ENCODE measurements at regions not wholly inside any gene's neighbourhood (a gene's known extent, or its start where the extent isn't known, plus 50 kb on each side); places are given as distances from the start of the nearest gene placed in this dataset.
"Not testable (repeated sequence)": the region's sequence is repeated elsewhere in the genome, so short reads cannot be mapped to it uniquely, and the experiment has no call there.

DNA sequence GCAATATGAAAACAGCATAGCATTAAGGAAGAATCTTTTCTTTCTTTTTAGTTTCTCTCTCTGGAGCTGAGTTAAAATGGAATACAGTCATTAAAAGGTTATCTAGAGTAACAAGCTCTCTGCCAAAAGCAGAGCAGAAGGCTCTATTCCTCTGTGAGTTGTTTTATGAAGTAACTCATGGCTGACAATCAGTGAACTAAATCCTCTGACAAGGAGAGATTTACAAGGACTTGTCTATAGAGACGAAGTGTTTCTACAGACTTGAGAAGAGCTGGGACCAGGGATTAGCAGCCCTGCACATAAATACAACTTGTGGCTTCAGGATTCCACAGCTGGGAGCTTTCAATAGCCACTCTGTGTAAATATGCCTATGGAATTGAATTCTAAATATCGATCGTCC is 192.5 kb upstream of the RAG2 start:
- DNase-seq (ENCODE audit: low read depth): no peak

DNA sequence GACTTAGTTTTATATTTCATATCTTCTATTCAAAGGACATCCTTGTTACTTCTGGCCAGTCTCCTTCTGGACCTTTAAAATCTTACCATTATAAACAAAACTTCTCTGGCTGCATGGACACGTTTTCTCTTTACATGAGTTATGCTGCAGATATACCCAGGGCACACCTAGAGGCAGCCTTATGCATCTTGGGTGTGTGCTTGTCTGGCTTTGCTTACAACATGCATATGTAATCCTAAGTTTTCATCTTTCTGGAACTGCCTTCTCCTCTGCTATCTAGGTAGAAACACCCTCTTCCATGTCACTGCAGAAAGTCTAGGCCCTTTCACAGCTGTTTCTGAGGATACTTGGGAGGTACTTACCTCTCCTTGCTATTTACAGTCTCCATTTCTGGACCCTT is 185.8 kb upstream of the RAG2 start:
- DNase-seq (ENCODE audit: low read depth): no peak

DNA sequence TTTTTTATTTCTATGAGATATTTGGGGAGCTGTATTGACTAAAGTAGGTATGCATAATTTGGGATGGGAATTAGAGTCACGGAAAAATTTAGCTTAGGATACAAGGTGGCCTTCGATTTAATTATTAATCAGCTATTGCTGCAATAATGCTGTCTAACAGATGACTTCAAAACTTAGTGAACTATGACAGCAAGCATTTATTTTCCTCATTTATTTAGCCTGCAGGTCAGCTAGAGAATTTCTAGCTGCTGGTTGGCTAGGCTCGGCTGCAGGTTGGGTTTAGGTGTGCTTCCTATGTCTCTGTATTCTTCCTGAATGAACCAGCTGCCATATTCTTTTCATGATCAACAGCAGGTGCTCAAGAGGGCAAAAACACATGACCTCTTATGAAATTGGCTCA is 181.8 kb upstream of the RAG2 start:
- DNase-seq (ENCODE audit: low read depth): no peak

- DNase-seq (ENCODE audit: low read depth): no peak
These were observed 179.3 kb upstream of the RAG2 start for GRCh38 chr11:36777311-36777710.

DNA sequence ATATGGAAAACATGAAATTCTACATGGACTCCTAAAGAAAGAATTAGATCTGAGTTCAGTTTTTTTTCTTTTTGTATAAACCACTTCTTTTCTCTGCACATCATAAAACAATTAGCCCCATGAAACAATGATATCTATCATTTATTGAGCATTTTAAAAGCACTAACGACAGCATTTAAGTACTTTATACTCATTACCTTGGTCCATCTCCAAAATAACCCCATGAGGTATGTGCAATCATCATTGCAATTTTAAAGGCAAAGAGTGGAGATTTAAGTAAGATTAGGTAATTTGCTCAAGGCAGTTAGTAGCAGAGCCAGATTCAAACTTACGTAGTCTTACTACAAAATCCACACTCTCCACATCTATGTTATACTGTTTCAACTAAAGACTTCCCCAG is 177.7 kb upstream of the RAG2 start:
- no peak for DNase-seq (ENCODE audit: low read depth)

- DNase-seq (ENCODE audit: low read depth): peak; percentile 11
These were observed 177.1 kb upstream of the RAG2 start for GRCh38 chr11:36775130-36775529.

- DNase-seq (ENCODE audit: low read depth): peak; percentile 37
These were observed 176.6 kb upstream of the RAG2 start for GRCh38 chr11:36774603-36775002.

DNA sequence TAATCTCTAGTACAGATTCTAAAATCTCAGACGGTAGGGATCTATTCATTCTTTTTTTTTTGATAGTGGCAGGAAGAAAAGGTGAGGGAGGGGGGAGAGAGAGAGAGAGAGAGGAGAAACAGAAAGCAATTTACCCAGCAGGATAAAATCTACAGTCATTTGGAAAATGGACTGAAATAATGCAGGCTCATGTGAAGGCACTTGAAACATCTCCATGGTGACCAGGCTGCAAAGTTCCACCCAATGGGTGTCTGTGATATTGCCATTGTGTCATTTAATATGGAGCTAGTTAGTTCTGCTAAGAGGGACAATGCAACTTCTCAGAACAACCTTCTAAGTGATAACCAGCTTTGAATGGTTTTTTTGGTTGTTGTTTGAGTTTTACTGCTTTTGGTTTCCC is 165.2 kb upstream of the RAG2 start:
- no peak for DNase-seq (ENCODE audit: low read depth)

DNA sequence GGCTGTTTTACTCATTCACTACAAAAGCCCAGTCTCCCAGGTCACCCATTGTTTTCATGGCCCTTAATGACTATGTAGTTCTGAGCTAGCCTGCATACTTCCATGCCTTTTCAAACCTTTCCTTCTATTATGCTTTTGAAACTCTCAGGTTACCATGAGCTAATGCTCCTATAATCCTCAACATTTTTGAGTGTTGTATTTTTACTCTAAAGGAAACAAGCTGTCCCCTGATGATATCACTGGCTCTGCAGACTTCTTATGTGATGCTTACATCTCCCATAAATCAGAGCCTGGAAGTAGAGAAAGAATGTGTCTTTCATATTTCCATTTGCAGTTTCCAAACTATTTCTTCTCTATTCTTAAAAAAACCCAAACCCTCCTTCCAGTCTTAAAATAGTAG is 159.0 kb upstream of the RAG2 start:
- no peak for DNase-seq (ENCODE audit: low read depth)

GRCh38 chr11:36753960-36754359 is 155.9 kb upstream of the RAG2 start:
- no peak for DNase-seq (ENCODE audit: low read depth)

DNA sequence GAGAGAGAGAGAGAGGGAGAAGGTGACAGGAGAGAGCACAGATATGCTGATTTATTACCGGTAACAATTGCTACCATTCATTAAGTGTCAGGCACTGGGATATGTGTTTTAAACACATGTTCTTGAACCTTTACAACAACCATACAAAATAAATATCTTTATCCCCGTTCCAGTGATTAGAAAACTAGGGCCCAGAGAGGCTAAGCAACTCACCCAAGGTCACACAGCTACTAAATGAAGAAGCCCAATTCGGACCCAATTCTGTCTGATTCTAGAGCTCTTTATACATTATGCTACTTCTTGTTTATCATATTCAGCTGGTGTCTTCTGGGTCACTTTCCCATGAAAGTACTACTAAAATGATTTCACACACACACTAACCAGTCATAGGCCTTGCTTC is 154.0 kb upstream of the RAG2 start:
- no peak for DNase-seq (ENCODE audit: low read depth)

GRCh38 chr11:36751335-36751781 is 153.3 kb upstream of the RAG2 start:
- no peak for DNase-seq (ENCODE audit: low read depth)

- no peak for DNase-seq (ENCODE audit: low read depth)
These were observed 152.3 kb upstream of the RAG2 start for GRCh38 chr11:36750349-36750748.

DNA sequence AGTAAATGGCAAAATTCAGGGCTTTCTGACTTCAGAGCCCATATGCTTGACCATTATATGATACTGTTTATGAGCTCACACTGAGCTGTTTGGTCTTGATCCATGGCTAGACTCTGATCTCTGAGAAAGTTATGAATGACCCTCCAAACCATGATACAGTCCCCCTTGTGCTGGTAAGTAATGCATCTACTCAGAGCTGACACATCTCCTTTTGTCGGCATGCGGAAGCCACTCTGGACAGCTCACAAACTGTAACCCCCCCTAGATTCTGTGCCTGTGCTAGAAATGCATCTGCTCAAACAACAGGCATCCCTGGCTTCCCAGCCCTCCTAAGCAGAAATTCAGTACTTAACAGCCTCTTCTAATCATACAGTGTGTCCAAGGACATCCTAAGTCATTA is 150.8 kb upstream of the RAG2 start:
- DNase-seq (ENCODE audit: low read depth): no peak

GRCh38 chr11:36746886-36747710 is 149.1 kb upstream of the RAG2 start:
- DNase-seq (ENCODE audit: low read depth): peak; percentile 89

- peak; percentile 63 for DNase-seq (ENCODE audit: low read depth)
These were observed 146.5 kb upstream of the RAG2 start for GRCh38 chr11:36744375-36745168.

DNA sequence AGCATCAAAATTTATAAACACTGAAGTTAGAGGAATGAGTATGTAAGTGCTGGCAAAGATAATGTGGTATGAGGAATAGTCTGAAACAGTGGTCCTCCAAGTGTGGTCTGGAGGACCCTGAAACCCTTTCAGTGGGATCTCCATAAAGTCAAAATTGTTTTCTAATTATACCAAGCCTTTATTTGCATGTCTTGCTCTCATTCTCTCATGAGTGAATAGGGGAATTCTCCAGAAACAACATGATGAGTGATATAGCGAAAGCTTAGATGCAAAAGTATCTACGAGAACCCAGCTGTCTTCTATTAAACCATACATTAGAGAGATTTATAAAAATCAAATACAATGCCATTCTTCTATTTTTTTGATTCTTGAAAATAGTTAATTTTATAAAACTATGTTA is 145.0 kb upstream of the RAG2 start:
- DNase-seq (ENCODE audit: low read depth): no peak

DNA sequence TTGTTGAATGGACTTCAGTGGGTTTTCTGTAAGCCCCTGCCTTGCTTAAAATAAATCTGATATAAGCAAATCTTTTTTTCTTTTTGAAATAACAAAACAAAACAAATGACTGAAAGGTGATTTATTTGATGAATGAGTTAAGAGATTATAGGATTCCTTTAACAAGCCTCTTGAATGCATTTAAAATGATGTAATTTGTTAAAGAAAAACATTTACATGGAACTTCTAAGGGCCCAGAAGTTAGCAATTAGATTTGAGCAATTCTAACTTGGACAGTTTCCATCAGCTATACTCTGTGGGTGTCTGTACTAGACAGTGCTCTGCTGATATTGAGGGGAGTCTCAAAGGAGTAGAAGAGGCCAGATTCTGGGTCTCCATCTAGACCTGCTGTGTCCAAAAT is 143.5 kb upstream of the RAG2 start:
- no peak for DNase-seq (ENCODE audit: low read depth)

DNA sequence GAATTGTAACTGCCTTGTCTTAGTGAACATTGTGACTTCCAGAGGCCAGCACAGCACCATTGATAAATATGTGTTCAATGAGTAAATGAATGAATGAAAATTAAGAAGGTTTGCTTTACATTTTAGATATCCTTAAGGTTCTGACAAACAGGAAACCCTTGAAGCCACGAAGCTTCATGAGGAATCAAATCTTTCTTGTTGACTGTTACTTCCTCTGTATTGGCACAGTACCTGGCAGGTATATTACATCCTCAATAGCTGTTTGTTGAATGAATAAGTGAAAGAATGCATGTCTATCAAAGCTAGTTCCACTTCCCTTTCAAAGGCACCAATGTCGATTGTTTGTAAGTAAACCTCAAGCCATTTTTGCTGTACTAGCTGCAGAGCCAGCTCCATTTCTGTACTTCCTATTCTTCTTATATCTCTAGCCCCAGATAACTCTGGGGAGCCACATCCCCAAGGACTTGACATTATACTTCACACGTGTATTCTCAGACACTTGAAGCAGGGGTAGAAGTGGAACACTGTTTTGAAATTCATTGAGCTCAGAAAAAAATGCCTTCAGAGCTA is 140.3 kb upstream of the RAG2 start:
- no peak for DNase-seq (ENCODE audit: low read depth)

GRCh38 chr11:36736103-36736502 is 138.1 kb upstream of the RAG2 start:
- DNase-seq (ENCODE audit: low read depth): no peak

- not testable (repeated sequence) for DNase-seq (ENCODE audit: low read depth)
These were observed 135.7 kb upstream of the RAG2 start for GRCh38 chr11:36733721-36734120.

DNA sequence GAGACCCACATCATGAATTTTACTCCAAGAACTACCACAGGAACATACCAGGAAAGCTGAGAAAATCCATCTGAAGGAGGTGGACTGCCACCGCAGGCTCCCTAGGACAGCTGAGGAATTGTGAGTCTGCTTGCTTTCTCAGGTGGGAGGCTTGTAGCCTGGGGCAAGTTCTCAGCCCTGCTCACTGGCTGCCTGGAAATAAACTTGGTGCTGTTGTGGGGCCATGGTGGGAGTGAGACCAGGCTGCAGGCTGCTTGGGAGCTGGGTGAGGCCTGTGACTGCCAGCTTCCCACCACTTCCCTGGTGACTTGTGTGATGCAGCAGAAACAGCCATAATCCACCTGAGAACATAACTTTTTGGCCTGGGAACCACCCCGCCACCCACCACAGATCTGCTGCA is 132.7 kb upstream of the RAG2 start:
- DNase-seq (ENCODE audit: low read depth): no peak

- DNase-seq (ENCODE audit: low read depth): no peak
These were observed 131.8 kb upstream of the RAG2 start for GRCh38 chr11:36729825-36730224.

All from EH (cell line).